Stomach (tissue), 8 donors: ENCODE measurements at regions not wholly inside any gene's neighbourhood (a gene's known extent, or its start where the extent isn't known, plus 50 kb on each side); places are given as distances from the start of the nearest gene placed in this dataset.

Experiments
- DNase-seq, 2 donors: peaks; one replicate each; pipeline versions ENCODE4 v3.0.0 to v3.0.0-alpha.2; 2013 to 2019
- H3K27ac ChIP-seq, 5 donors: fragments of 200-600 bp in 4 of 5; sonication (generic) in 4 of 5; one replicate each; pipeline ENCODE4 v1.5.1; 2013 to 2019; ENCODE audit warnings: mild to moderate bottlenecking in 1 of 5, moderate library complexity in 1 of 5
- H3K27me3 ChIP-seq, 3 donors: fragments of 200-600 bp; sonication (generic); one replicate each; pipeline ENCODE4 v1.5.1; 2017 to 2019; ENCODE audit warnings: mixed run types in 1 of 3
- H3K36me3 ChIP-seq, 4 donors: fragments of 200-600 bp; sonication (generic); 1 replicate in 3 of 4; 2 replicates in 1 of 4; pipeline ENCODE4 v1.5.1; 2016 to 2019
- H3K4me1 ChIP-seq, 4 donors: fragments of 200-600 bp; sonication (generic); one replicate each; pipeline ENCODE4 v1.5.1; 2016 to 2019
- H3K4me3 ChIP-seq, 4 donors: fragments of 200-600 bp; sonication (generic) in 3 of 4; one replicate each; pipeline ENCODE4 v1.5.1; 2016 to 2019; ENCODE audit warnings: mild to moderate bottlenecking in 1 of 4
- H3K9me3 ChIP-seq, 4 donors: fragments of 200-600 bp; sonication (generic); one replicate each; pipeline ENCODE4 v1.5.1; 2016 to 2019
- EP300 ChIP-seq: sonication (generic); formaldehyde crosslinking; IDR thresholded peaks from one replicate; pipeline ENCODE4 v1.6.1; 2017; ENCODE audit warnings: antibody characterized with exemption
- POLR2A ChIP-seq, 4 donors: fragments of 450-650 bp; IDR thresholded peaks; one replicate each; pipeline ENCODE4 v1.6.1; 2016; ENCODE audit warnings: antibody characterized with exemption in 4 of 4, control low read depth in 2 of 4, mild to moderate bottlenecking in 1 of 4, moderate library complexity in 1 of 4
- POLR2AphosphoS5 ChIP-seq, 3 donors: sonication (generic); formaldehyde crosslinking; IDR thresholded peaks; one replicate each; pipeline ENCODE4 v1.6.1; 2016; ENCODE audit warnings: antibody characterized with exemption in 3 of 3
- WGBS, 5 donors: extraction: QIAGEN DNeasy Blood & Tissue Kit in 3 of 5; methylation state at CpG; one replicate each; pipeline versions ENCODE4 v1.1.5 to v1.1.7; 2013 to 2018; 5-methylcytosine and 5-hydroxymethylcytosine counted together
- intact Hi-C: fragments of 100-400 bp; cut with DNase I; formaldehyde crosslinking; loops from one replicate; pipeline ENCODE4 v1.15.1; 2023; ENCODE audit warnings: low total_unique reads
- TF ChIP-seq, protein P1 (sequence below), 7 experiments: fragments of 450-650 bp in 4 of 7; fragments of 200-600 bp in 3 of 7; sonication (generic) in 3 of 7; IDR thresholded peaks; one replicate each; pipeline ENCODE4 v1.5.1; 2016 to 2019; ENCODE audit warnings: antibody characterized with exemption in 7 of 7, control low read depth in 2 of 7, mild to moderate bottlenecking in 1 of 7
- donor health status: healthy with polysubstance abuse.
- donor health status: Bipolar disorder and iron deficiency.
- donor health status: healthy.

DNA sequence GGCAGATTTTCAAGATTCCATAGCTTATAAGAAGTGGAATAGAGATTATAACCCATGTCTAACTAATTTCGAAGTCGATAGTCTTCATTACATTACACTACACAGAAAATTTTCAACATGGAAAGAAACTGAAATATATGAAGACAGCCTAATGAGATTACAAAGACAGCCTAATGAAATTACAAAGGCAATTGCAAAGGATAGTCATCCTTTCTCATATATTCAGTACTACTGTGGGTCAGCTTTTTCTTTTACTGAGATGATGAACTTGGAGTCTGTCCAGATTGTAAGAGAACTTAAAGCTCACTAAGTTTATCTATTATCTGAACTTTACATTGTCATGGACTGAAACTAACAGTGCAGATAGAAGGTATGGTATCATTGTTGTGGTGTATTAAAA is 304.4 kb upstream of the MBL2 start:
- H3K4me3 ChIP-seq: no peak overlapping the region
- no peaks in the 10 kb centered on the region for H3K36me3 ChIP-seq
- H3K9me3 ChIP-seq: peaks cover 0 to 6% (median 0%) of the 10 kb centered on the region in 4 donors
- no peak overlapping the region for H3K27ac ChIP-seq
- no peaks in the 10 kb centered on the region for H3K27me3 ChIP-seq
- 75 to 97% (median 89%) methylated on average over 2 of the region's 2 CpGs for WGBS, 5 donors
- DNase-seq: no peak
- H3K4me1 ChIP-seq: no peaks in the 10 kb centered on the region
- TF ChIP-seq EP300 (no peak), POLR2A (IDR thresholded peaks at IDR 0.05) (no peak), POLR2AphosphoS5 (IDR thresholded peaks at IDR 0.05) (no peak)
- TF ChIP-seq, protein P1, sequence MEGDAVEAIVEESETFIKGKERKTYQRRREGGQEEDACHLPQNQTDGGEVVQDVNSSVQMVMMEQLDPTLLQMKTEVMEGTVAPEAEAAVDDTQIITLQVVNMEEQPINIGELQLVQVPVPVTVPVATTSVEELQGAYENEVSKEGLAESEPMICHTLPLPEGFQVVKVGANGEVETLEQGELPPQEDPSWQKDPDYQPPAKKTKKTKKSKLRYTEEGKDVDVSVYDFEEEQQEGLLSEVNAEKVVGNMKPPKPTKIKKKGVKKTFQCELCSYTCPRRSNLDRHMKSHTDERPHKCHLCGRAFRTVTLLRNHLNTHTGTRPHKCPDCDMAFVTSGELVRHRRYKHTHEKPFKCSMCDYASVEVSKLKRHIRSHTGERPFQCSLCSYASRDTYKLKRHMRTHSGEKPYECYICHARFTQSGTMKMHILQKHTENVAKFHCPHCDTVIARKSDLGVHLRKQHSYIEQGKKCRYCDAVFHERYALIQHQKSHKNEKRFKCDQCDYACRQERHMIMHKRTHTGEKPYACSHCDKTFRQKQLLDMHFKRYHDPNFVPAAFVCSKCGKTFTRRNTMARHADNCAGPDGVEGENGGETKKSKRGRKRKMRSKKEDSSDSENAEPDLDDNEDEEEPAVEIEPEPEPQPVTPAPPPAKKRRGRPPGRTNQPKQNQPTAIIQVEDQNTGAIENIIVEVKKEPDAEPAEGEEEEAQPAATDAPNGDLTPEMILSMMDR (IDR thresholded peaks at IDR 0.05): no peak
- intact Hi-C loops: no loop called here

DNA sequence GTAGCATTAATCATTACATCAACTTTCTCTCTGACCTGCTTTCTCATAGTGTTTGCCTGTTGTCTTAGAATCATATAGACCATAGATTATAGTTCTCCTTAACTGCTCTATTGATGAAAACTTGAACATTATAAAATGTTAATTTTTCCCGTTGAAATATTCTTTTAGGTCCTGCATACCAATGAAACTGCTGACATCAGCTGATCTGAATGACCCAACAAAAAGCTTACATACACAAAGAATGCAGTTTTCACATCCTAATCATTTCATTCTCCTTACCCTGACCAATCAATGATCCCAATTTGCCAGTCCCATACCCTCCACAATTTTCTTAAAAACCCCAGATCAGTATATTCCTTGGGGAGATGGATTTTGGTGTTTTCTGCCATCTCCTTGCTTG is 302.9 kb upstream of the MBL2 start:
- intact Hi-C loops: no loop called here
- H3K36me3 ChIP-seq: no peaks in the 10 kb centered on the region
- H3K27ac ChIP-seq: no peak overlapping the region
- no peak overlapping the region for H3K4me3 ChIP-seq
- H3K27me3 ChIP-seq: no peaks in the 10 kb centered on the region
- H3K4me1 ChIP-seq: peaks cover 0 to 5% (median 0%) of the 10 kb centered on the region in 4 donors
- peaks cover 0 to 6% (median 0%) of the 10 kb centered on the region in 4 donors for H3K9me3 ChIP-seq
- TF ChIP-seq EP300 (no peak), POLR2A (IDR thresholded peaks at IDR 0.05) (no peak), POLR2AphosphoS5 (IDR thresholded peaks at IDR 0.05) (no peak)
- TF ChIP-seq, protein P1 (IDR thresholded peaks at IDR 0.05): no peak
- DNase-seq: no peak
- WGBS, 5 donors: 78 to 94% (median 91%) methylated on average over 1 of the region's 1 CpG

DNA sequence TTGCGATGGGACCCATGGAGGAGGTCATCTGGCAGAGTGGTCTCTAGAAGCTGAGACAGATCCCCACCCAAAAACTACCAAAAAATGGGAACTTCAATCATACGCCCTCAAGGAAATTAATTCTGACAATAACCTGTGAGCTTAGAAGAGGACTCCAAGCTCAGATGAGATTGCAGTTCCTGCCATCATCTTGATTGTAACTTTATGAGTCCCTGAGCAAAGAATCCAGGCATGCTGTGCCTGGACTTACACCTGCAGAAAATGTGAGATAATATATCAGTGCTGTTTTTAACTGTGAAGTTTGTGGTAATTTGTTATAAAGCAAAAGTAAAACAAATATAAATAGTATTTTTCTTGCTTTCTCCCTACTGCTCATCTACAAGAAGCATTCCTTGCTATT is 299.6 kb upstream of the MBL2 start:
- intact Hi-C loops: no loop called here
- no peak for DNase-seq
- Histone ChIP-seq H3K27me3 (no peaks in the 10 kb centered on the region), H3K4me1 (peaks cover 0 to 5% (median 0%) of the 10 kb centered on the region in 4 donors), H3K36me3 (no peaks in the 10 kb centered on the region), H3K9me3 (peaks cover 0 to 6% (median 0%) of the 10 kb centered on the region in 4 donors), H3K4me3 (no peak overlapping the region), H3K27ac (no peak overlapping the region)
- TF ChIP-seq EP300 (no peak), POLR2A (IDR thresholded peaks at IDR 0.05) (no peak), POLR2AphosphoS5 (IDR thresholded peaks at IDR 0.05) (no peak)
- TF ChIP-seq, protein P1 (IDR thresholded peaks at IDR 0.05): no peak
- 65 to 92% (median 75%) methylated on average over 2 of the region's 2 CpGs for WGBS, 5 donors

DNA sequence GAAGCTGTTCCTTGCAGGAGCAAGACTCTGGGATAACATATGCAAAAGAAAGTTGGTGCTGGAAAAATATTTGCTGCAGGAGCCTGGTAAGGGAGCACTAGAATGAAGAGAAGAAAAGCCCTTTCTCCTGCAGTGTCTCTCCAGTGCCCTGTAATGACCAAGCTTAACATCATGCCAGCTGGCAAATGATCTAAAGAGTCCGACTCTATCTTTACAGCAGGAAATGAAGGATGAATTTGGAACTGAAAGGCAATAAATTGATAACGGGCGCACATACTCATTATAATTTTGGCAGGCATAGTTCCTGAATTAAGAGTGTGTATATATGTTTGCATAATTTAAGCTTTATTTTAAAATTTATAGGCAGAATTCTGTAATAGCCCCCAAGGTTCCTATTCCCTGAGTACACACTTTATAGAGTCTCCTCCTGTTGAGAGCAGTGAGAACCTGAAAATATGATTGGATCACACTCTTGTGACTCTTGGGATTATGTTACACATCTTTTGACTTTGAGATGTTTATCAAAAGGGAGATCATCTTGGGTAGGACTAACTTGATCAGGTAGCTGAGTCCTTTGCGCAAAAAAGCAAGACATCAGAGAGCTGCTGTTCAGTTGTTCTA is 299.0 kb upstream of the MBL2 start:
- WGBS, 5 donors: 24 to 54% (median 39%) methylated on average over 4 of the region's 4 CpGs

DNA sequence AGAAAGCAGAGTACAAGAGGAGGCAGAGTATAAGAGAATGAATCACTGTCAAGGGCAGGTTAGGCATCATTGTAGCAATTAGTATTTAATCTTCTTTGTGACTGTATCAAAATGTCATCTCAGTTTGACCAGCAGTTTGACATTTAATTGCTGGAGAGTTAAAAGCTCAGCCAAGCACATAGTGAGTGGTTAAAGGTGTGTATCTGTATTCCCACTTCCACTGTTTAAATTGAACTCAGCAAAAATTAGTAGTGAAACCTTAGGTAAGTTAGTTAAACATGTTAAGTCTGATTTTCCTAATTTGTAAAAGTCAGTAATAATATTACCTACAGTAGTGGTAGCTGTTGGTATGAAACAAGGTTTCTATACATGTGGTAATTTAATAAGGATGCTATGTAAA is 296.4 kb upstream of the MBL2 start:
- Histone ChIP-seq H3K4me3 (no peak overlapping the region), H3K27ac (no peak overlapping the region), H3K9me3 (no peaks in the 10 kb centered on the region), H3K27me3 (no peaks in the 10 kb centered on the region), H3K36me3 (no peaks in the 10 kb centered on the region), H3K4me1 (peaks cover 0 to 5% (median 0%) of the 10 kb centered on the region in 4 donors)
- intact Hi-C loops: no loop called here
- TF ChIP-seq POLR2AphosphoS5 (IDR thresholded peaks at IDR 0.05) (no peak), POLR2A (IDR thresholded peaks at IDR 0.05) (no peak), EP300 (no peak)
- TF ChIP-seq, protein P1 (IDR thresholded peaks at IDR 0.05): no peak
- no peak for DNase-seq

More for the DNA sequence above, 299.0 kb upstream of the MBL2 start:
- peaks cover 0 to 6% (median 0%) of the 10 kb centered on the region in 4 donors for H3K9me3 ChIP-seq
- peak in 1 of 2 donors; percentile 4 for DNase-seq
- intact Hi-C loops: no loop called here
- H3K27me3 ChIP-seq: no peaks in the 10 kb centered on the region
- H3K27ac ChIP-seq: no peak overlapping the region
- no peak for TF ChIP-seq POLR2AphosphoS5 (IDR thresholded peaks at IDR 0.05)
- TF ChIP-seq EP300: no peak
- TF ChIP-seq POLR2A (IDR thresholded peaks at IDR 0.05): no peak
- peaks cover 0 to 5% (median 0%) of the 10 kb centered on the region in 4 donors for H3K4me1 ChIP-seq
- H3K4me3 ChIP-seq: no peak overlapping the region
- H3K36me3 ChIP-seq: no peaks in the 10 kb centered on the region
